Left lung (tissue), 4 donors: ENCODE measurements at regions not wholly inside any gene's neighbourhood (a gene's known extent, or its start where the extent isn't known, plus 50 kb on each side); places are given as distances from the start of the nearest gene placed in this dataset.

Experiments
- ATAC-seq: fragments of 200-7000 bp; cut with Tn5 transposase; one replicate; pipeline ENCODE4 v1.9.1; 2020; ENCODE audit warnings: moderate library complexity
- DNase-seq, 4 donors: peaks; one replicate each; pipeline ENCODE4 v3.0.0-alpha.2; 2013 to 2020
- H3K27ac ChIP-seq, 2 donors: fragments of 200-600 bp; sonication (generic) in 1 of 2; one replicate each; pipeline versions ENCODE4 v1.5.0 to v1.8.0; 2020 to 2021
- H3K27me3 ChIP-seq, 2 donors: fragments of 200-600 bp; sonication (generic) in 1 of 2; one replicate each; pipeline versions ENCODE4 v1.5.0 to v1.8.0; 2020 to 2021
- H3K36me3 ChIP-seq, 2 donors: fragments of 200-600 bp; sonication (generic) in 1 of 2; one replicate each; pipeline versions ENCODE4 v1.5.0 to v1.8.0; 2020 to 2021
- H3K4me1 ChIP-seq, 2 donors: fragments of 200-600 bp; one replicate each; pipeline ENCODE4 v1.8.0; 2021
- H3K4me3 ChIP-seq, 2 donors: fragments of 200-600 bp; sonication (generic) in 1 of 2; one replicate each; pipeline versions ENCODE4 v1.5.0 to v1.8.0; 2020 to 2021; ENCODE audit warnings: mild to moderate bottlenecking in 1 of 2
- H3K9me3 ChIP-seq, 2 donors: fragments of 200-600 bp; sonication (generic) in 1 of 2; one replicate each; pipeline versions ENCODE4 v1.5.0 to v1.8.0; 2020 to 2021
- CTCF ChIP-seq, 2 donors: fragments of 200-600 bp; sonication (generic) in 1 of 2; IDR thresholded peaks; one replicate each; pipeline versions ENCODE4 v1.5.0 to v1.8.0; 2021; ENCODE audit warnings: antibody characterized with exemption in 2 of 2
- intact Hi-C, 2 donors: fragments of 100-400 bp; cut with DNase I; formaldehyde crosslinking; loops; one replicate each; pipeline versions ENCODE4 v1.11.2 to v1.14.2; 2022
- donor health status: DM: no; HTN: yes; CAD: no.
- donor health status: DM: no; HTN: no; CAD: no.

- Histone ChIP-seq H3K9me3 (no peaks in the 10 kb centered on the region), H3K4me3 (no peak overlapping the region), H3K36me3 (no peaks in the 10 kb centered on the region), H3K4me1 (no peaks in the 10 kb centered on the region), H3K27me3 (no peaks in the 10 kb centered on the region), H3K27ac (no peak overlapping the region)
- no peak for TF ChIP-seq CTCF (IDR thresholded peaks at IDR 0.05)
- DNase-seq = no peak
- intact Hi-C loops = no loop called here
- ATAC-seq = peak; percentile 13
Measured at GRCh38 chr12:59076622-59077021, 156.3 kb upstream of the LRIG3 start.

GRCh38 chr12:59075968-59076490 lies 155.7 kb upstream of the LRIG3 start:
- Histone ChIP-seq H3K9me3 (no peaks in the 10 kb centered on the region), H3K27ac (no peak overlapping the region), H3K4me1 (no peaks in the 10 kb centered on the region), H3K27me3 (no peaks in the 10 kb centered on the region), H3K36me3 (no peaks in the 10 kb centered on the region), H3K4me3 (no peak overlapping the region)
- TF ChIP-seq CTCF (IDR thresholded peaks at IDR 0.05) = no peak
- DNase-seq = no peak
- no peak for ATAC-seq
- intact Hi-C loops = no loop called here

- ATAC-seq (no peak), DNase-seq (no peak)
- Histone ChIP-seq H3K4me3 (no peak overlapping the region), H3K9me3 (no peaks in the 10 kb centered on the region), H3K36me3 (no peaks in the 10 kb centered on the region), H3K27me3 (no peaks in the 10 kb centered on the region), H3K4me1 (no peaks in the 10 kb centered on the region), H3K27ac (no peak overlapping the region)
- intact Hi-C loops = no loop called here
- TF ChIP-seq CTCF (IDR thresholded peaks at IDR 0.05) = no peak
Measured at GRCh38 chr12:59075141-59075540, 154.8 kb upstream of the LRIG3 start.

- H3K4me1 ChIP-seq = no peaks in the 10 kb centered on the region
- H3K9me3 ChIP-seq = no peaks in the 10 kb centered on the region
- TF ChIP-seq CTCF (IDR thresholded peaks at IDR 0.05) = no peak
- no peak overlapping the region for H3K27ac ChIP-seq
- intact Hi-C loops = no loop called here
- DNase-seq (no peak), ATAC-seq (peak; percentile 13)
- no peak overlapping the region for H3K4me3 ChIP-seq
- H3K27me3 ChIP-seq = no peaks in the 10 kb centered on the region
- no peaks in the 10 kb centered on the region for H3K36me3 ChIP-seq
Measured at GRCh38 chr12:59070322-59070933, 150.1 kb upstream of the LRIG3 start.

- no peak overlapping the region for H3K4me3 ChIP-seq
- no peak for TF ChIP-seq CTCF (IDR thresholded peaks at IDR 0.05)
- H3K4me1 ChIP-seq = no peaks in the 10 kb centered on the region
- intact Hi-C loops = no loop called here
- H3K27ac ChIP-seq = no peak overlapping the region
- DNase-seq = no peak
- H3K36me3 ChIP-seq = no peaks in the 10 kb centered on the region
- no peaks in the 10 kb centered on the region for H3K27me3 ChIP-seq
- no peak for ATAC-seq
- no peaks in the 10 kb centered on the region for H3K9me3 ChIP-seq
Measured at GRCh38 chr12:59069516-59069915, 149.2 kb upstream of the LRIG3 start.
